ENCODE measurements at regions not wholly inside any gene's neighbourhood (a gene's known extent, or its start where the extent isn't known, plus 50 kb on each side); places are given as distances from the start of the nearest gene placed in this dataset.

DNA sequence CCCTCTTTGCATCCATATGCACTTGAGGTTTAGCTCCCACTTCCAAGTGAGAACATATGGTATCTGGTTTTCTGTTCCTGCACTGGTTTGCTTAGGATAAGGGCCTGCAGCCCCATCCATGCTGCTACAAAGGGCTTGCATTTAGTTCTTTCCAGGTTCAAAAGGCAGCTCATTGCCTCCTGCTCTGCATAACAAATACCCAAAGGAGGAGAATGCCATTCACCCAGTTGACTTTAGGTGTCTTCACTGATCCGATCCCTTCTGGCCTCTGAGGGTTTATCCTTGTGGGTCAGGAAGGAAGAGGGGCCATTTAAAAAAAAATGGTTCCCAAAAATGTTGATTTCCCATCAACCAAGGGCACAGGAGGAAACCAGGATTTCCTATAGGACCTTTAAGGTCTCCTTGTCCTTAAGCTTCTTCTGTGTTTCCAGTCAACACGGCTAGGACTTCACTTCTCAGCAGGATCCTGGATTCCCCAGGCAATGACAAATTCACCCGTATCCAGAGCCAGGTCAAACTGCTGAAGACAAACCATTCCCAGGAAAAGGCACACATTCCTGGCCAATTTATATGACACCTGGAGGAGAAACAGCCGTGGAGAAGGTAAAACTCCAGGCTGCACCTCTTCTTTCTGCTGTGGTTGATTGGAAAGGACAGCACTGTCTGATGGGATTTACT, 447.7 kb upstream of the CDH4 start:
- TF ChIP-seq, protein P1, sequence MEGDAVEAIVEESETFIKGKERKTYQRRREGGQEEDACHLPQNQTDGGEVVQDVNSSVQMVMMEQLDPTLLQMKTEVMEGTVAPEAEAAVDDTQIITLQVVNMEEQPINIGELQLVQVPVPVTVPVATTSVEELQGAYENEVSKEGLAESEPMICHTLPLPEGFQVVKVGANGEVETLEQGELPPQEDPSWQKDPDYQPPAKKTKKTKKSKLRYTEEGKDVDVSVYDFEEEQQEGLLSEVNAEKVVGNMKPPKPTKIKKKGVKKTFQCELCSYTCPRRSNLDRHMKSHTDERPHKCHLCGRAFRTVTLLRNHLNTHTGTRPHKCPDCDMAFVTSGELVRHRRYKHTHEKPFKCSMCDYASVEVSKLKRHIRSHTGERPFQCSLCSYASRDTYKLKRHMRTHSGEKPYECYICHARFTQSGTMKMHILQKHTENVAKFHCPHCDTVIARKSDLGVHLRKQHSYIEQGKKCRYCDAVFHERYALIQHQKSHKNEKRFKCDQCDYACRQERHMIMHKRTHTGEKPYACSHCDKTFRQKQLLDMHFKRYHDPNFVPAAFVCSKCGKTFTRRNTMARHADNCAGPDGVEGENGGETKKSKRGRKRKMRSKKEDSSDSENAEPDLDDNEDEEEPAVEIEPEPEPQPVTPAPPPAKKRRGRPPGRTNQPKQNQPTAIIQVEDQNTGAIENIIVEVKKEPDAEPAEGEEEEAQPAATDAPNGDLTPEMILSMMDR (conservative IDR thresholded peaks at IDR 0.05; ENCODE audit: low read depth, low read length): no peak
- H3K4me3 ChIP-seq (ENCODE audit: low read depth, low read length): no peak overlapping the region
- no peak for DNase-seq (ENCODE audit: low read depth)

DNA sequence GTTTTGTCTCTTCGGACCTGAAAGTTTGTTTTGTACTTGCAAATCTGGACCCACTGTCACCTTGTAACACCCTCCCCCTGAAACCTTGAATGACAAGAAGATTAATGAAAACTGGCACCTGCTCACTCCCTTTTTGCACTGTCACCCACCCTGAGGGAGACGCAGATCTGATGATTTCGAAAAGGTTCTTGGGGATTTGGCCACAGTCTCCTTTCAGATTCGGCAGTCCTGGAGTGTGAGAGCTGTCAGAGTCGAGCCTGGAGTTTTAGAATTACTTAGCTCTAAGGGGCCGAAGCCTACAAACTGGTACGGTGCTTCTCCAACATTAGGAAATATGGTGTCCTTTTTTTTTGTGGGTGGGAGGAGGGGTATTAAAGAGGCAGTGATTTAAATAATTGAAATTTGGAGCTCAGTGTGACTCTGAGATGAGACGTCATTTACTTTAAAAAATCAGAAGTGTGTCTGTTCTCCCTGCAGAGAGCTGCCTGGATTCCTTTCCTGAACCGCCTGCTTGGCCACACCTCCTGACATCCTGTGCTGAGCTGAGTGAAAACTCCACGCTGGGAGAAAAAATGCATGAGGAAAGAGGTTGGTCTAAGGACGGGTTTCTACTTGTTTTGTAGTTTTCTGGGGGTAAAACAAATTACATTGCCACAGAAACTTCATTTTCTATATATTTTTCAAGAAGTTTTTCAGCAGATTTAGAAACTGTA, 447.0 kb upstream of the CDH4 start:
- TF ChIP-seq, protein P1 (conservative IDR thresholded peaks at IDR 0.05; ENCODE audit: low read depth, low read length): no peak
- no peak for DNase-seq (ENCODE audit: low read depth)
- no peak overlapping the region for H3K4me3 ChIP-seq (ENCODE audit: low read depth, low read length)

DNA sequence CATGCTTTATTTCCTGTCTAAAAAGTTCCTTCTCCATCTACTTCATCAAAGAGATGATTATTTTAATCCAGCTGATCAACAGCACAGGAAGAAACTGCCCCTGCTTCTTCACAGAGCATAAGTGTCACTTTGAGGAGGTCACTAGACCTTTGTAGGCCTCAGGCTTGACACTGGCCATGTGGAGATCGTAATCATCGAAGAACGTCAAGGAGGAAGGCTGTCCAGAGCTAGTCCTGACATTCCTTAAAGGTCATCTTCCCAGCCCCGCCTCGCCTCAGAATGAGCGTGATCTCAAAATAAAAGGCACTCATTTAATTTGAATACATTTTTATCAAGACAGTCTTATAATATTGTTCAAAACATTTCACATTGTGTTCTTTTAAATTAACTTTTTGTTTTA, 445.7 kb upstream of the CDH4 start:
- DNase-seq (ENCODE audit: low read depth): no peak
- TF ChIP-seq, protein P1 (conservative IDR thresholded peaks at IDR 0.05; ENCODE audit: low read depth, low read length): no peak
- H3K4me3 ChIP-seq (ENCODE audit: low read depth, low read length): no peak overlapping the region

DNA sequence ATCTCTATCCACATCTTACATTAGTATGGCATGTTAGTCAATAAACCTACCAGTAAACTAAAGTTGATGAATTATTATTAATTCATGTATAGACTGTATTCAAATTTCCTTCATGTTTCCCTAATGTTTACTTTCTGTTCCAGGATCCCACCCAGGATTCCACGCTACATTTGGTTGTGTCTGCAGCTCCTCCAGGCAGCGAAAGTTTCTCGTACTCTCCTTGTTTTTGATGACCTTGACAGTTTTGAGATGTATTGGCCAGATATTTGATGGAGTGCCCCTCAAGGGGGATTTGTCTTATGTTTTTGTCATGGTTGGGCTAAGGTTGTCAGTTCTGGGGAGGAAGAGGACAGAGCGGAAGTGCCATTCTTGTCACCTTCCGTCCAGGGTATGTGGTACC, 445.2 kb upstream of the CDH4 start:
- no peak for DNase-seq (ENCODE audit: low read depth)
- TF ChIP-seq, protein P1 (conservative IDR thresholded peaks at IDR 0.05; ENCODE audit: low read depth, low read length): no peak
- H3K4me3 ChIP-seq (ENCODE audit: low read depth, low read length): no peak overlapping the region

DNA sequence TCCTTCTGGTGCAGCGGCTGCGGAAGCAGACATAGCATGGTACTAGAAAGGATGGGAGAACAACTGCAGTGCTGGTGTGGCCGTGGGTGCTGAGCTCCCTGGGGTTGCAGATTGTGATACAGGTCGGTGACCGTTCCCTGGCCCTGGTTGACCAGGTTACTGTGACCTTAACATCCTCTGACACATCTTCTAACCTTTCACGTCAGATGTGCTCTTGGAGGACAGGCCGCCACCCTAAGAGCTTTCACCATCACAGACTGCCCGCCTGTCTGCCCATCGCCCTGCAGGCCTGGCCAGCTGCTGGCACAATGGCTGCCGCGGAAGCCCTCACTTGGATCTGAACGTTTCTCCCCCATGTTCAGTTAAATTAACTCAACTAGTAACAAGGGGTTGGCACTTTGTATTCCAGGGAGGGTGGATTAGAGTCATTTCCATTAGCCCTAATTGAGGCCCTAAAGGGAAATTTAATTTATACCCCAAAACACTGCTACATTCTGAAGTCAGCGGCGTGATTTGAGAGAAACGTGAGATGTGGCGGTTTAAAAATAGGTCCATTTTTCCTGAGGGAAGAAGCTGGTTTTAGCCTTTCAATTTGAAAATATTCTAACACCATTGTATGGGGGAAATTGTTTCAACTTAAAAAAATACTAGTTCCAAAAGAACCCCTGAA, 443.9 kb upstream of the CDH4 start:
- DNase-seq (ENCODE audit: low read depth): no peak
- TF ChIP-seq, protein P1 (conservative IDR thresholded peaks at IDR 0.05; ENCODE audit: low read depth, low read length): no peak
- no peak overlapping the region for H3K4me3 ChIP-seq (ENCODE audit: low read depth, low read length)

DNA sequence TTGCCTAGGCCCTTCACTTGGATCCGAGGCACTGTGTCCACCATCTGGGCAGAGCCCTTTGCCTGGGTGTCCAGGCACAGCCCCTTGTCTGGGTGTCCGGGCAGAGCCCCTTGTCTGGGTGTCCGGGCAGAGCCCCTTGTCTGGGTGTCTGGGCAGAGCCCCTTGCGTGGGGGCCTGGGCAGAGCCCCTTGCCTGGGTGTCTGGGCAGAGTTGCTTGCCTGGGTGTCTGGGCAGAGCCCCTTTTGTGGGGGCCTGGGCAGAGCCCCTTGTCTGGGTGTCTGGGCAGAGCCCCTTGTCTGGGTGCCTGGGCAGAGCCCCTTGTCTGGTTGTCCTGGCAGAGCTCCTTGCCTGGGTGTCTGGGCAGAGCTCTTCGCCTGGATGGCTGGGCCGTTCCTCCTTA, 443.4 kb upstream of the CDH4 start:
- no peak for DNase-seq (ENCODE audit: low read depth)
- H3K4me3 ChIP-seq (ENCODE audit: low read depth, low read length): no peak overlapping the region
- TF ChIP-seq, protein P1 (conservative IDR thresholded peaks at IDR 0.05; ENCODE audit: low read depth, low read length): no peak

All from choroid plexus epithelial cell (primary cell).